NCI-H526 (cell line): ENCODE measurements at regions not wholly inside any gene's neighbourhood (a gene's known extent, or its start where the extent isn't known, plus 50 kb on each side); places are given as distances from the start of the nearest gene placed in this dataset.
"Not testable (repeated sequence)": the region's sequence is repeated elsewhere in the genome, so short reads cannot be mapped to it uniquely, and the experiment has no call there.

Experiments
- DNase-seq, 2 experiments: peaks; one replicate each; lab custom pipeline; 2025; lab: John Stamatoyannopoulos, UW

GRCh38 chr7:149635561-149636329, 137.6 kb downstream of the ZNF467 start:
- peak in 1 of 2 experiments; percentile 24 for DNase-seq

- no peak for DNase-seq
Observed at GRCh38 chr7:149633976-149634945, 136.7 kb upstream of the ZNF746 start.

GRCh38 chr7:149628361-149629149, 130.9 kb upstream of the ZNF746 start:
- DNase-seq, result not testable (repeated sequence)

GRCh38 chr7:149627911-149628310, 130.3 kb upstream of the ZNF746 start:
- DNase-seq, result no peak

- DNase-seq, result no peak
Observed at GRCh38 chr7:149626972-149627371, 129.4 kb upstream of the ZNF746 start.

GRCh38 chr7:149625947-149626392, 128.4 kb upstream of the ZNF746 start:
- no peak for DNase-seq

- peak; percentile 35 to 76 for DNase-seq
Observed at GRCh38 chr7:149625340-149625946, 127.8 kb upstream of the ZNF746 start.

- peak; percentile 88 to 98 for DNase-seq
Observed at GRCh38 chr7:149624419-149625339, 127.1 kb upstream of the ZNF746 start.

- peak in 1 of 2 experiments; percentile 67 for DNase-seq
Observed at GRCh38 chr7:149624006-149624405, 126.4 kb upstream of the ZNF746 start.

- not testable (repeated sequence) for DNase-seq
Observed at GRCh38 chr7:149623262-149623997, 125.8 kb upstream of the ZNF746 start.

GRCh38 chr7:149622444-149623210, 125.0 kb upstream of the ZNF746 start:
- no peak for DNase-seq

- DNase-seq, result no peak
Observed at GRCh38 chr7:149621776-149622175, 124.2 kb upstream of the ZNF746 start.

GRCh38 chr7:149620961-149621360, 123.4 kb upstream of the ZNF746 start:
- DNase-seq, result no peak

- DNase-seq, result no peak
Observed at GRCh38 chr7:149616898-149617297, 119.3 kb upstream of the ZNF746 start.

- DNase-seq, result peak in 1 of 2 experiments; percentile 26
Observed at GRCh38 chr7:149615690-149616270, 118.2 kb upstream of the ZNF746 start.

- DNase-seq, result no peak
Observed at GRCh38 chr7:149610441-149611011, 112.9 kb upstream of the ZNF746 start.

GRCh38 chr7:149608168-149608567, 110.6 kb upstream of the ZNF746 start:
- DNase-seq, result no peak

- DNase-seq, result no peak
Observed at GRCh38 chr7:149607683-149608082, 110.1 kb upstream of the ZNF746 start.
